Neural progenitor cell (in vitro differentiated cells): ENCODE measurements at regions not wholly inside any gene's neighbourhood (a gene's known extent, or its start where the extent isn't known, plus 50 kb on each side); places are given as distances from the start of the nearest gene placed in this dataset.

Experiments used
- DNase-seq: peaks from one replicate; pipeline ENCODE4 v3.0.0-alpha.2; 2016; ENCODE audit warnings: low spot score
- H2AFZ ChIP-seq: fragments of 200-600 bp; sonication (generic); replicated peaks from 2 replicates; pipeline ENCODE4 v1.6.1; 2016; ENCODE audit warnings: antibody characterized with exemption
- H3F3A ChIP-seq: fragments of 200-600 bp; sonication (generic); 2 replicates; pipeline ENCODE4 v1.6.1; 2016; ENCODE audit warnings: antibody characterized with exemption, low read depth
- H3K27ac ChIP-seq: fragments of 200-600 bp; sonication (generic); 2 replicates; pipeline ENCODE4 v1.5.1; 2016; ENCODE audit warnings: mild to moderate bottlenecking
- H3K27me3 ChIP-seq: fragments of 200-600 bp; sonication (generic); 2 replicates; pipeline ENCODE4 v1.6.1; 2016; ENCODE audit warnings: mild to moderate bottlenecking, moderate library complexity
- H3K36me3 ChIP-seq: fragments of 200-600 bp; sonication (generic); 2 replicates; pipeline ENCODE4 v1.5.1; 2016
- H3K4me1 ChIP-seq: fragments of 200-600 bp; sonication (generic); 2 replicates; pipeline ENCODE4 v1.6.1; 2016; ENCODE audit warnings: mixed run types
- H3K4me2 ChIP-seq: fragments of 200-600 bp; sonication (generic); 2 replicates; pipeline ENCODE4 v1.6.1; 2016
- H3K4me3 ChIP-seq: fragments of 200-600 bp; sonication (generic); 2 replicates; pipeline ENCODE4 v1.5.1; 2016
- H3K79me2 ChIP-seq: fragments of 200-600 bp; sonication (generic); 2 replicates; pipeline ENCODE4 v1.6.1; 2016; ENCODE audit warnings: low read depth
- H3K9ac ChIP-seq: fragments of 200-600 bp; sonication (generic); 2 replicates; pipeline ENCODE4 v1.6.1; 2016
- H3K9me3 ChIP-seq: fragments of 200-600 bp; sonication (generic); 2 replicates; pipeline ENCODE4 v1.5.1; 2016; ENCODE audit warnings: low read depth
- H4K20me1 ChIP-seq: fragments of 200-600 bp; sonication (generic); 2 replicates; pipeline ENCODE4 v1.6.1; 2016; ENCODE audit warnings: low read depth
- H3K27ac Mint-ChIP-seq: 3 replicates; pipeline ENCODE4 v1.8.0; 2021; ENCODE audit warnings: mixed read lengths
- H3K27me3 Mint-ChIP-seq: 2 replicates; pipeline ENCODE4 v1.8.0; 2022; ENCODE audit warnings: low read depth, mild to moderate bottlenecking, inconsistent platforms, moderate library complexity, mixed read lengths; ENCODE audit not compliant: insufficient read depth
- H3K36me3 Mint-ChIP-seq: 3 replicates; pipeline ENCODE4 v1.8.0; 2021; ENCODE audit warnings: mixed read lengths
- H3K4me1 Mint-ChIP-seq: 3 replicates; pipeline ENCODE4 v1.8.0; 2021; ENCODE audit warnings: mixed read lengths
- H3K4me3 Mint-ChIP-seq: 3 replicates; pipeline ENCODE4 v1.8.0; 2021; ENCODE audit warnings: mild to moderate bottlenecking, moderate library complexity, mixed read lengths
- H3K9me3 Mint-ChIP-seq: 3 replicates; pipeline ENCODE4 v1.8.0; 2020; ENCODE audit warnings: mixed read lengths
- EZH2 ChIP-seq: fragments of 200-600 bp; sonication (generic); IDR thresholded peaks from 2 replicates; pipeline ENCODE4 v1.6.1; 2017; ENCODE audit warnings: antibody characterized with exemption, mild to moderate bottlenecking, moderate library complexity
- EZH2phosphoT487 ChIP-seq: fragments of 200-600 bp; sonication (generic); IDR thresholded peaks from 2 replicates; pipeline ENCODE4 v1.6.1; 2017; ENCODE audit warnings: antibody characterized with exemption
- TF ChIP-seq, protein P1 (sequence below): fragments of 200-600 bp; sonication (generic); IDR thresholded peaks from 2 replicates; pipeline ENCODE4 v1.5.1; 2017; ENCODE audit warnings: antibody characterized with exemption, mild to moderate bottlenecking

DNA sequence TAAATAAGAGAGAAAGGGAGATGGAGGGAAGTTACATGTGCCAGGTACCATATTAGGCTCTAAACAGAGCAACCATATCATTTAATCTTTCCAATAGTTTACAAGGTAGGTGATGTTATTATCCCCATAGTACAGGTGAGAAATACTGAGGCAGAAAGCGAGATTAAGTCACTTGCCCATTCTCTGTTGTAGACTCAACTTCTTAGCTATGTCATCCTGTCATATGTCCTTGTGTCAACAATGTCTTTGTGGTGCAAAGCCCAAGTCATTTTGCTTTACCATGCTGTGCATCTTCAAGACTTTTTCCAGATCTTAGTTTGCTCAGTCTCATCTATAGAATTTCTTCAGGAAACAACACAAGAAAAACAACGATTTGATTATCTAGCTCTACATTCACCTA, 205.0 kb upstream of the E2F8 start:
- no peak for DNase-seq
- Mint-ChIP-seq H3K27me3 (no peaks in the 10 kb centered on the region), H3K36me3 (no peaks in the 10 kb centered on the region), H3K4me3 (no peak overlapping the region), H3K9me3 (no peaks in the 10 kb centered on the region), H3K27ac (no peak overlapping the region), H3K4me1 (peaks cover 43% of the 10 kb centered on the region)
- no peak overlapping the region for H3K4me3 ChIP-seq
- H3K9me3 ChIP-seq = no peaks in the 10 kb centered on the region
- TF ChIP-seq EZH2phosphoT487 (no peak), EZH2 (no peak)
- TF ChIP-seq, protein P1, sequence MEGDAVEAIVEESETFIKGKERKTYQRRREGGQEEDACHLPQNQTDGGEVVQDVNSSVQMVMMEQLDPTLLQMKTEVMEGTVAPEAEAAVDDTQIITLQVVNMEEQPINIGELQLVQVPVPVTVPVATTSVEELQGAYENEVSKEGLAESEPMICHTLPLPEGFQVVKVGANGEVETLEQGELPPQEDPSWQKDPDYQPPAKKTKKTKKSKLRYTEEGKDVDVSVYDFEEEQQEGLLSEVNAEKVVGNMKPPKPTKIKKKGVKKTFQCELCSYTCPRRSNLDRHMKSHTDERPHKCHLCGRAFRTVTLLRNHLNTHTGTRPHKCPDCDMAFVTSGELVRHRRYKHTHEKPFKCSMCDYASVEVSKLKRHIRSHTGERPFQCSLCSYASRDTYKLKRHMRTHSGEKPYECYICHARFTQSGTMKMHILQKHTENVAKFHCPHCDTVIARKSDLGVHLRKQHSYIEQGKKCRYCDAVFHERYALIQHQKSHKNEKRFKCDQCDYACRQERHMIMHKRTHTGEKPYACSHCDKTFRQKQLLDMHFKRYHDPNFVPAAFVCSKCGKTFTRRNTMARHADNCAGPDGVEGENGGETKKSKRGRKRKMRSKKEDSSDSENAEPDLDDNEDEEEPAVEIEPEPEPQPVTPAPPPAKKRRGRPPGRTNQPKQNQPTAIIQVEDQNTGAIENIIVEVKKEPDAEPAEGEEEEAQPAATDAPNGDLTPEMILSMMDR = no peak
- no peak overlapping the region for H2AFZ ChIP-seq
- no peaks in the 10 kb centered on the region for H3K4me1 ChIP-seq
- no peaks in the 10 kb centered on the region for H3K36me3 ChIP-seq
- no peaks in the 10 kb centered on the region for H3K27me3 ChIP-seq
- H4K20me1 ChIP-seq = no peaks in the 10 kb centered on the region
- H3F3A ChIP-seq = no peaks in the 10 kb centered on the region
- H3K79me2 ChIP-seq = no peaks in the 10 kb centered on the region
- no peak overlapping the region for H3K9ac ChIP-seq
- no peak overlapping the region for H3K4me2 ChIP-seq
- H3K27ac ChIP-seq = no peak overlapping the region

DNA sequence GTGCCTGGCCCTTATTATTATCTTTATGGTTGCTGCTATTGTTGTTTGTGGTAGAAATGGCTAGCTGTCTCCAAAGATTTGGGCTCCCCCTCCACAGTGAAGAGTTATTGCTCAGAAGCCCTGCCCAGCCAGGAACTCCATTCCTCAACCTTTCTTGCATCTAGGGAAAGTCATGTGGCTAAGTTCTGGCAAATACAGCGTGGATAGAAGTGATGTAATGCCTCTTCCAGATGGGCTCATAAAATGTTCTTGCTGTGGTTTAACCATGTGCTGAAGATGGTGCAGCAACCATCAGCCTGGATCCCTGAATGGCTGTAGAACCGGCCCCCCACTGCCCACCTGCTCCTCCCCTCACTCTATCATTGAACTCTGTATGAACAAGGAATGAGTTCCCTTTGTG, 203.5 kb upstream of the E2F8 start:
- Mint-ChIP-seq H3K36me3 (no peaks in the 10 kb centered on the region), H3K4me3 (no peak overlapping the region), H3K27me3 (no peaks in the 10 kb centered on the region), H3K4me1 (peaks cover 37% of the 10 kb centered on the region), H3K27ac (no peak overlapping the region), H3K9me3 (no peaks in the 10 kb centered on the region)
- H3K4me3 ChIP-seq = no peak overlapping the region
- H3K36me3 ChIP-seq = no peaks in the 10 kb centered on the region
- H3K27ac ChIP-seq = no peak overlapping the region
- no peaks in the 10 kb centered on the region for H4K20me1 ChIP-seq
- no peaks in the 10 kb centered on the region for H3K9me3 ChIP-seq
- no peaks in the 10 kb centered on the region for H3K27me3 ChIP-seq
- H2AFZ ChIP-seq = no peak overlapping the region
- no peak for DNase-seq
- no peaks in the 10 kb centered on the region for H3K4me1 ChIP-seq
- H3K79me2 ChIP-seq = no peaks in the 10 kb centered on the region
- H3K4me2 ChIP-seq = no peak overlapping the region
- TF ChIP-seq EZH2 (no peak), EZH2phosphoT487 (no peak)
- TF ChIP-seq, protein P1 = no peak
- H3F3A ChIP-seq = no peaks in the 10 kb centered on the region
- H3K9ac ChIP-seq = no peak overlapping the region

DNA sequence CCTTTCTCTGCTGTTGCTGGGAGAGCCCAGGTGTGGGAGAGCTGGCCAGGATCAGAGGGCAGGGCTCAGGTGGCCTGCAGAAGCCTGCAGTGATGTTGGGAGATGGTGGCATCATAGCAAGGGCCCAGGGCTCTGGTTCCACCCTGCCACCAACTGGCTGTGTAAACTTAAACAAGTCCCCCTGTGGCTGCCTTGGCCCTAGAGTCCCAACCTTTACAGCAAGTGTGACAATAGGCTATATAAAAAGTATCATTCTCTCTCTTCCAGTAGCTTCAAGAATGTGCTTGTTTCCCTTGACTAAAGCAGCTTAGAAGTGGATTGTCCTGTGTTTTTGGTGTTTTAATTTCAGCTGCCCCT, 201.8 kb upstream of the E2F8 start:
- Histone ChIP-seq H3F3A (no peaks in the 10 kb centered on the region), H3K79me2 (no peaks in the 10 kb centered on the region), H3K4me3 (no peak overlapping the region), H3K36me3 (no peaks in the 10 kb centered on the region), H3K4me1 (no peaks in the 10 kb centered on the region), H3K4me2 (no peak overlapping the region), H4K20me1 (no peaks in the 10 kb centered on the region), H2AFZ (no peak overlapping the region), H3K9ac (no peak overlapping the region), H3K9me3 (no peaks in the 10 kb centered on the region), H3K27ac (no peak overlapping the region), H3K27me3 (no peaks in the 10 kb centered on the region)
- Mint-ChIP-seq H3K27me3 (no peaks in the 10 kb centered on the region), H3K4me3 (no peak overlapping the region), H3K9me3 (no peaks in the 10 kb centered on the region), H3K27ac (peak overlapping the region; percentile 84), H3K36me3 (no peaks in the 10 kb centered on the region), H3K4me1 (peaks cover 26% of the 10 kb centered on the region)
- no peak for DNase-seq
- TF ChIP-seq EZH2 (no peak), EZH2phosphoT487 (no peak)
- TF ChIP-seq, protein P1 = no peak
